CD4-positive, alpha-beta T cell treated with Interferon gamma for 1 hour (primary cell): ENCODE measurements at regions not wholly inside any gene's neighbourhood (a gene's known extent, or its start where the extent isn't known, plus 50 kb on each side); places are given as distances from the start of the nearest gene placed in this dataset.
"Not testable (repeated sequence)": the region's sequence is repeated elsewhere in the genome, so short reads cannot be mapped to it uniquely, and the experiment has no call there.

Experiments used
- DNase-seq: peaks from one replicate; pipeline ENCODE4 v3.0.0-alpha.2; 2020

DNA sequence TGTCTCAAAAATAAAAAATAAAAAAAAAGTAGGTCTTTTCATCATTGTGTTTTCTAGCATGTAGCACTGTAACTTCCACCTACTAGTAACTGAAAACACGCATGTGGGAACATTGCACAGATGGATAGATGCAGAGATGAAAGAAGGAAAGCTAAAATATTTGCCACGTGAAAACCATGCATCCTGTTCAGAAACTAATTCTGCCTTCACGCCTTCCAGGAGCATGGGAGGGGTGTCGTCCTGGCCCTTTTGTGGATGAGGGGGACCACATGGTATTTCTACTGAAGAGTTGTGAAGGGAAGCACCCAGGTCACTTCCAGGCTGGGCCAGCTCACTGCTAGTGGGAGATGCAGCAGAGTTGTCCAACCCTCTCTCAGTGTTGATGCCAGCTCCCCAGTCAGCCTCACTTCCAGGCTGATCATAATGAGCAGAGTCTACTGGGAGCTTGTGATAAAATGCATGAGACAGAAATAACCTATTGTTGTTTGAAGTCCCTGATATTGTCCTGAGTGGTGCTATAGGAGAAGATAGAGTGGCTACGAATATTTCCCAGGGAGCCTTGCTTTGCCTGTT is 287.1 kb upstream of the CELF2 start:
- no peak for DNase-seq

DNA sequence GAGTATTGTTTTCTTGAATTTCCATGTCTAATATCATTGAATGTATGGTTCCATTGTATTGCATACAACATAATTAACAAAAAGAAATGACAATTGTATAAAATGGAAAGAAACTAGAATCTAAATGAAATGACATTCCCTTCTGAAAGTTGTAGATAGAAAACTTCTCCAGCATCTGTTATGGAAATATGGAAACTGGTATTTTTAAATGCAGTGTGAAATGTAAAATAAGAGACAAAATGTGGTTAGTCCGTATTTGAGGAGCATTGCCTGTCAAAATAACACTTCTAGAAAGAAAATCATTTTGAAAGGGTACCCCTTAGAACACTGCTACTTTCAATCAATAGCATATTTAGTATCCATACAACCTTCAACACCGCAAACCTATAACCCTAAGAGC is 286.3 kb upstream of the CELF2 start:
- DNase-seq, result no peak

DNA sequence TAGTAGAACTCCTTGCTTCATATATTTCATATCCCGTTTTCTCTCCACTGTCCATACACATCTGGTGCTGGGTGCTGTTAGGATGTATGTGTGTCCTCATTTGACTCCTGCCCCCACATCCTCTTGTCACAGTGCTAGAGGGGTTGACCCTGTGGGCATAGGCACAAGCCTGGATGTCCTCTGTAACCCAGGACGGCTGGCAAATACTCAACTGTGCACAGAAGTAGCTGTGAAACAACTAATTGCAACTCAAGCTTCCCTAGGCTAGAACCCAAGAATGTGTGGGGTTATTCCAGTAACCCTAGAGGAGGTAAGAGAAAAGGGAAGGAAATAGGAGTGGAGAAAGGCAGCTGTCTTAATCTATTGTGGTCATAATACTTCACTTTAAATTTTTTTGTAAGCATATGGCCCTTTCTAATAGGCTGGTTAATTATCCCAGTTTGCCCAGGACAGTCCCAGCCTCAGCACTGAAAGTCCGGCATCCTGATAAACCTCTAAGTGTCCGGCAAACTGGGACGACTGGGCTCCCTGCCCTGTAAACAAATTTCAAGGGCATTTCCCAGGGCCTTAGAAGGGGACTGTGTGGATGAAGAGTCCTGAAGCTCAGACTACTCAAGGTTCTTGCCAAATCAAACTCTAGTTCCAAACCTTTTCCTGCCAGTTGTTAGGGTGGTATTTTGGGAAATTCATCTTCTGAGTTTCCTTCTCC is 283.2 kb upstream of the CELF2 start:
- no peak for DNase-seq

DNA sequence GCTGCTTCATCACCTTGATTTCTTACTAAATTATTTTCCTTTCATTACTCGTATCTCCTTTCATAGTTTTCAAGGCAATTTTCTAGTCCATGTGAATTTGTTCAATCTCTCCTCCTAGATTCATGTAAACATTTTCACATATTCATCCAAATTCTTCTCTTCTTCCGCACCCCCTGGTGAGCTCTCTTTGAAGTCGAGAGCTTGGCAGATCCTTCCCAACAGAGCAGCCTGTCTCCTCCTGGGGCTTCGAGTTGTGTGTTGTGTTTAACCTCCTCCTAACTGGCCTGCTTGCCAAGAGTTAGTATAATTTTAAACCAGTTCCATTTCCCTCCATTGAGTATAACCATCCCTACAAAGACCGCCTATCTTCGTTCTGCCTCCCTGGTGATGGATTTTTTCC is 272.4 kb upstream of the CELF2 start:
- DNase-seq, result no peak

DNA sequence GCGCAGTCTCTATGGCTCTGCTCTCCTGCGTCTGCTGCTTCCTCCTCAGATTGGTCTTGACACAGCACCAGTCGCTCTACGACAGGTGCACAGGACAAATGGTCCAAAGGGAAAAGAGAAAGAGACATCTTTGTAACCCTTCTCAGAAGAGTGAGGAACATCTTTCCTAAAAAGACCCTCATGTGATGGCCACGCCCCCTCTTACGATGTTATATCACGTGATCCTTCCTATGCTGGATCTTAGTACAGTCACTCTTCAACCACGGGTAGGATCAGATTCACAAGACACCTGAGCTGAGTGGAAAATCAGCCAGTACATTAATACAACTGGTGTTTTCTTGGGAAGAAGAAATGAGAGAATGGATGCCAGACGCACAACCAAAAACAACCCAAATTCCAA is 262.2 kb upstream of the CELF2 start:
- no peak for DNase-seq

DNA sequence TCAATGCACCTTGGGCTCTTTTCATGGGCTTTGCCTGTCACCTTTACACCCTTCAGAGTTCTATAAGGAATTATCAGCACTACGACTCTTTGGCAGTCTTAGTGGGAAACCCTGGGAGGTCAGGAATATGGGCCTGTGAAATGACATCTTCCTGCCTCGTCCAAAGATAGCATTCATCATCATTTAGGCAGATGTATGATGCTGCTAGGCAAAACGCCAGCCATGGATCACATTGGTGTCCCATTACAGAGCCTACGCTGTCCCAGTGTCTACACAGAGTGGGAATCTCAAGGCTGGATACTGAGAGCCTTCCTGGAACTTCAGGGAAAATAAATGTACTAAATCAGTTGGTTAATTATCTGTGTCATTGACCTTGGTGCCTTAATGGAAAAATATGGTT is 259.4 kb upstream of the CELF2 start:
- no peak for DNase-seq

DNA sequence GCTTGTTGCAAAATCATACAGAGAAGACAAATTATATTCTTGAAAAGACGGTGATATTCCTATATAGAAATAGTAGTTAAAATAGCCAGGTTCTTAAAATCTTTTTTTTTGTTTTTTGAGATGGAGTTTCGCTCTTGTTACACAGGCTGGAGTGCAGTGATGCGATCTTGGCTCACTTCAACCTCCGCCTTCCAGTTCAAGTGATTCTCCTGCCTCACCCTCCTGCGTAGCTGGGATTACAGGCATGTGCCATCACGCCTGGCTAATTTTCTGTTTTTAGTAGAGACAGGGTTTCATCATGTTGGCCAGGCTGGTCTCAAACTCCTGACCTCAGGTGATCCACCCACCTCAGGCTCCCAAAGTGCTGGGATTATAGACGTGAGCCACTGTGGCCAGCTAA is 257.9 kb upstream of the CELF2 start:
- DNase-seq, result not testable (repeated sequence)

DNA sequence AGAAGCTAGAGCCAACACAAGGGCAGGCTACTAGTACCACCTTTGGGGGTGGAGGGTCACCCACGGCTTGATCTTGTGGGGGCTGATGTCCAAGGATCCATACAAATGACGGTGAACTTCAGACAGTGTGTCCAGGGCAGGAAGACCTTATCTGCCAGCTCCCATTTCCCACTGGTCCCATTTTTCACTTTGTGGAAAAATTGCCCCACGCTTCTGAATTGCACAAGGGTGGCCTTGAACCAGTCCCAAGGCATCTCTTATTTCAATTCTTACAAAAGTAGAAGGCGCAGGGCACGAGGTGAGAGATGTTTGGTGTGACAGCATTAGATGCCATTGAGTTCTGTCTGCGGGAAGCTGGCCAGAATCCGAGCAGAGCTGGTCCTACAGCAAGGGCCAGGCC is 252.7 kb upstream of the CELF2 start:
- no peak for DNase-seq

DNA sequence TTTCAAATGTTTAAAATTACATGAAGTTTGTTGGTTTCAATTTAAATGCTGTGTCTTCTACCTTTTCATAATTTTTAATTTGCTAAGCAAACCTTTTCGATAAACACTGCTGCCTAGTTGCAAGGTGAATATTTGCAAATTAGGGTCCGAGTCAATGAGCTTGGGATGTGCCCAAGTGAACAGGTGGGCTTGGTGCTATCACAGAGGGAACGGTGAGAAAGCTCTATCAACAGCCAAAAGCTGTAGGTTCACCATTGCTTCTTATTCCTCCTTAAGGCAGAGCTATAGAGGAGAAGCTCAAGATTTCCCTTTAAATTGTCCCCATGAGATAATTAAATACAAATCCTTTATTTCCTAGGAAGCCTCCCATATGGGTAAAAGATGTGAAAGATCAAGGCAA is 245.3 kb upstream of the CELF2 start:
- no peak for DNase-seq

DNA sequence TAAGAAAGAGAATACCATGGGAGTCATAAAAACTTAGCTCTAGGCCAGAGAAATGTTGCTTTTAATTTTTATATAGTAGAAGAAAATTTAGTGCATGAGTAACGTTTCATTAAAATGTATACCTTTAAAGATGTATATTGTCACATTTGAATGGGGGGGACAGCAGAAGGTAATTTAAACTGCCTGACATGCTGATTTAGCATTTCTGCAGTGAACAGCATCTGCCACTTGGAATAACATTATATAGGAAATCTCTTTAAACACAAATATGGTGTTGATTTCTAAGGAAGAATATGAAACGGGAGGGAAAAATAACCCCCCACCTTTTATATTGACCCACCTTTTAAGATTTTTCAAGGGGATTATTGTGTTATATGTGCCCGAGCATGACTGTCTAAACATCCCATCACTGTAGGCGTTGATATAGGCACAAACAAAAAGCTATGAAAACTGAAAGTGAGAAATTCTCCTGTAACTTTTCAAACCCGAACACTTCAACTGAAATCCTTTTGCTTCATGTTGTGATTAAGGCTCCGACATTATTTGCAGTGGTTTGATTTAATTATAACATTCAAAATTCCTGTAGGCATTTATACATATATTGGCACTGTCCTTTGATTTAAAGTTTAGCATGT is 244.7 kb upstream of the CELF2 start:
- no peak for DNase-seq

DNA sequence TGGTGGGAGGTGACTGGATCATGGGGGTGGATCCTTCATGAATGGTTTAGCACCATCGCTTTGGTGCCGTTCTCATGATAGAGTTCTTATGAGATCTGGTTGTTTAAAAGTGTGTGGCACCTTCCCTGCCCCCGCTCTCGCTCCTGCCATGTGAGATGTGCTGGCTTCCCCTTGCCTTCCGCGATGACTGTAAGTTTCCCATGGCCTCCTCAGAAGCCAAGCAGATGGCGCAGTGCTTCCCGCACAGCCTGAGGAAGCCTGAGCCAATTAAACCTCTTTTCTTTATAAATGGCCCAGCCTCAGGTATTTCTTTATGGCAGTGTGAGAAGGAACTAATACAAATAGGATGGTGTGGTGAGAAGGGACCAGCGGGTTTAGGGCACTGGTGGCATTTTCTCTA is 243.3 kb upstream of the CELF2 start:
- DNase-seq, result no peak

DNA sequence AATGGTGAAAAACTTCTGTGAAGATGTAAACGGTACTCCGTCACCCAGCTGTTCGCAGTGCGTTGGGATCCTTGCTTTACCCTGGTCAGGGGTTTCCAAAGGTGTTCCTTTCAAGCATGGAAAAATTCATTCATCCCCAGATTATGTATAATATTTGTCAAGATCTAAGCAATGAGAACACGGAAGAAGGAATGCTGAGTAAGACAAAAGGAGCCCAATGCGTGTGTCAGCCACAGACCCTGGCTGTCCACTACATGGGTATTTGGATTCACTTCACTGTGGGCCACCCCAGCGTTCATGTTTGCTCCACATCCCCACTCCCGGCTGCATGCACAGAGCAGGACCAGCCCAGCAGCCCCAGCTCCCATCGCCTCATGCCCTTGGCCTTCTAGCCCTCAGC is 241.3 kb upstream of the CELF2 start:
- DNase-seq, result no peak

DNA sequence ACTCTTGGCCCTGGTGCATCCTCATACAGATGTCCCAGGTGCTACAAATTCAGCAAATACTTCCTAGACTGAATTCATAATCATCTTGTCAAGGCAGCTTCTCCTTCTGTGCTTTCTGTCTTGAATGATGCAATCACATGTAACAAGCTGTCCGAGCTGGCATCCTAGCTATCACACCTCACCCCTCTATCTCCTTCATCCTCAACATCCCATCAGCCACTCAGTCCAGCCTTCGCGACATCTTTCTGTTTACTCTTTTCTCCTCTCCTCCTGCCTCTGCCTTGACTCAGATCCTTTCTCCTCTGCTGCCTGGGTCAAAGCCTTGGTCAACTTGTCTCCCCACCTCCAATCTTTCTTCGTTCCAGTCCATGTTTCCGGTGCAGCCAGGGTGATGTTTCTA is 240.4 kb upstream of the CELF2 start:
- no peak for DNase-seq

DNA sequence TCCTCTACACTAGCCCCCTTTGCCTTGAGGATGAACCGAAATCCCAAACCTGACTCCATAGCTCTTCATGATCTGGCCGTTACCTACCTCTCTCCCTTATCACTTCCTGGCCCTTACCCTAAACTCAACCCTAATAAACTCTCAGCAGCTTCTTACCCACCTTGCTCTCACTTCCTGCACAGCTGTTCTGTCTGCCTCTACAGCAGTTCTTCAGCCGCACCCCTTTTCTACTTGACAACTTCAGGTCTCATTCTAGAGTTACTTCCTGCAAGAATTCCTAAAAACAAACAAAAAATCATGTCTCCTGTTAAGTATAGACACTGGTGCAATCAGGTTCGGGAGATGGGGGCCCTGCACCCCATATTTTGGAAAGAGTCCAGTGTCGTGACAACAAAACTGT is 239.9 kb upstream of the CELF2 start:
- no peak for DNase-seq

DNA sequence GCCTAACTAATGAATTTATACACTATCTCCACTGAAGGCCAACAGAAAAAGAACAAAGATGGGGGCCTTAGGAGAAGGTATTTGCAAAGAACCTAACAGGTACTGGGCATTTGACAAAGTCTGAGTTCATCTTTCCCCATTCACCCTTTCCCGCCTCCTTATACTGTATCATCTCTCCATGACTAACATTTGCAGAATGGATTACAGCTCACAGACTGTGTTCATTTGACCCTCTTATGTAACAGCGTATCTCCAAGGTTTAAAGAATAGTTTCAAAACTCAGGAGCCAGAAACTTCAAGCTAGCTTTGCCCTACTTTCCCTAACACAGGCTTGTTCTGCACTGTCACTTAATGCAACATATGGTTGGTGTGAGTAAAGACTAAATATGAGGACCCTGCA is 238.7 kb upstream of the CELF2 start:
- DNase-seq, result no peak

DNA sequence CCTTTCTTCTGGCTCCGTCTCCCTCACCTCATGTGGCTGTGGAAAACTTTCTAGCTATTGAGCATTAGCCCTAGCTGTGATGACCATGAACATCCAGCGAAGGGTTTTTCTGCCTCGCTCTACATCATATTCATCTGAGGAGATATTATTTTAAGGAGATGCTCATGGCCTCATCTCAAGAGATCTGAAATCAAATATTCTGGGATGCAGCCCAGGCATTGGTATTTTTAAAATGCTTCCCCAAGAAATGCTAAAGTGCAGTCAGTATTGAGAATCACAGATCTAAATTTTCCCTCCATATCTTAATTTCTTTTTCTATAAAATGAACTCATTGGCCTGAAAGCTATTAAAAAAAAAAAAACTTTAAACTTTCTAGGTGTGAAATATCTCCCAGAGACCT is 238.2 kb upstream of the CELF2 start:
- no peak for DNase-seq

DNA sequence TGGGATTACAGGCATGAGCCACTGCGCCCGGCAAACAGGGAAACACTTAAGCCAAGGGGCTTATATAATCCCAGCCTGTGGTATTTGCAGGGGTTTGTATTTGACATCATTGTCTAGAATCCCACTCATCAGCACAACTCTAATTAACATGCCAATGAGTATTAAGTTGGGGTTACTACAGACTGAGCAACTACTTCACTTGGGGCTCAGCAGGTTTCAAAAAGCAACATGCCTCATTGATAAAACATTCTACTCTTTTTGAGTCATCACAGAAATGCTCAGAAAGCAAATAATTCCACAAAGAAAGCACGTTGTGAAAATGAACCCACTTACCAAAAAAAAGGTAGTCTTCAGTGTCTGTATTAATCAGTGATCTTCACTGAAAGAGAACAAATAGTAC is 236.9 kb upstream of the CELF2 start:
- no peak for DNase-seq

DNA sequence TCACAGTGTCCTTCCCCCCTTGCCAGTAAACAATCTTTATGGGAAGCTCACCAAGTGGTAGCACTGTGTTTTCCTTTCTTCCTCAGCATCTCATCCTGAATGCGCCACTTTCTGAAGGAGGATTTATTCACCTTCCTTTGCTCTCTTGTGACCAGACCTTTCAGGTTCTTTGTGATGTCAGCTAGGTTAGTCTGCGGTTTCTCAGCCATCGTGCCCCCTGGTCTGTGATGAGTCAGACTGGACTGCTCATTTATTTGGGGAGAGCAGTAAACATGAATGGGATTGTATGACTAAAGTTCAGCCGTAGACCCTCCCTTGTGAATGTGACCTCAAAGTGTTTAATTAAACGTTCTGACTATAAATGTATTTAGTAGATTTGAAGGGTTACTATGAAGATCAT is 235.1 kb upstream of the CELF2 start:
- DNase-seq, result no peak

DNA sequence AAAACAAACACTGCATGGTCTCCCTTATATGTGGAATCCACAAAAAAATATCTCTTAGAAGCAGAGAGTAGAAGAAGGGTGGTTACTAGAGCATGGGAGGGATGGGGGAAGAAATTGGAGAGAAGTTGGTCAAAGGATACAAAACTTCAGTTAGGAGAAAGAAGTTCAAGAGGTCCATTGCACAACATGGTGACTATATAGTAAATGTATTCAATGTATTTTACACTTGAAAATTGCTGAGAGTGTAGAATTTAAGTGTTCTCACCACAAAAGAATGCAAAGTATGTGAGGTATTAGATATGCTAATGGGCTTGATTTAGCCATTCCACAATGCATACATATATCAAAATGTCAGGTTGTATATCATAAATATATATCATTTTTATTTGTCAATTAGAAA is 232.0 kb upstream of the CELF2 start:
- no peak for DNase-seq

DNA sequence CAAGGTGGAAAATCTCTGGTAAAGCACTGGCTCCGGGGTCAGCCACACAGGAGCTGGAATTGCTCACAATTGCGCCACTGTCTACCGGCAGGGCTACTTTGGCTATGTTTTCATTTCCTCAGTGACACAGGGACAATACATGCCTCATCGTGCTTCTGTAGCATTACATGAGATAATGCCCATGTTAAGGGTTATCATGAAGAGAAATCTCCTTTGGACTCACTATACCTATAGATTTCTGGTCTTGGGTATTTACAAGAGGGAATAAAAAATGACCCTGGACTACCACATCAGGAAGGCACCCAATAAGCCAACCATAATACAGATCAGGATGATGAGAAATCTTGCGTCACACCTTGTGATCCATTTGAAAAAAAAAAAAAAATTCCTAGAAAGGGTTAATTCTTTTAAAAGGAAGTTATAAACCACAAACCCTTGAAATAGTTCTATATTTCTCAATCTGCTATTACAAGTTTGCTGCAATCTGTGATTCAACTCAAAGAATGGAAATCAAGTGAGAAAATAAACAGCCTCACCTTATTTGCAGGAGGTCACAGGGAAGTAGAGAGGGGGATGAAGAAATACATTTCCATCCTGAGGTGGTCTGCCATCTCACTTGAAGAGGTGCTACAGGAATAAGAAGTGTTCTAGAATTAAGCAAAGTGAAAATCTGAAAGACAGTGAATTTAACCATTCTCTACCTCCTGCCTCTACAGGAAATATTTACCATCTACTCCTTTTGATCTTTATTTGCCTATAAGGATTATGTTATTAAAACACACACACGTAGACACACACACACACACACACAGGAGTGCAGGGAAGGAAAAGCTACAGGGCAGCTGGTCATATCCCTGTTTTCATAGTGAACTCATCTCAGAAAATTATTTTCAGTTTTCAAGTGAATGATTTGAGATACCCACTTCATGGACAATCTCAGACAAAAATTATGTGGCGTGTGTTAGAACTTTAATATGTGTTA is 231.3 kb upstream of the CELF2 start:
- DNase-seq, result no peak

DNA sequence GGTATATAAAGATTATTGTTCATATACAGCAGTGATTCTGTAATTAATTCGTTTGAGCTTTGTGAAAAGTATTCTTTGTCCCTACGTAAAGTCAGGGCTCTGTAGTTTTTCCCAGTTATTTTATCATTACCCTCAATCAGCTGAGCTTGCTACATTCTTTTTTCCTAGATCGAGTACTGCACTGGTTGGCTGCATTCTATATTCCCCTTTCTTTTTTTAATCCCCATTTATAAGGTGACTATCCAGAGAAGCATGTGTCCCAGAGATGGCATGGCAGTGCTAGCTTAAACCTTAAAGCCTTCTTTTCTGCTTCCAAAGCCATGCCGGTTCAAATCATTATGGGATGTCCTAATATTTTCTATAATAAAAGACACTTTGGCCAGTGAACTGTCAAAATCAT is 230.1 kb upstream of the CELF2 start:
- DNase-seq, result no peak

DNA sequence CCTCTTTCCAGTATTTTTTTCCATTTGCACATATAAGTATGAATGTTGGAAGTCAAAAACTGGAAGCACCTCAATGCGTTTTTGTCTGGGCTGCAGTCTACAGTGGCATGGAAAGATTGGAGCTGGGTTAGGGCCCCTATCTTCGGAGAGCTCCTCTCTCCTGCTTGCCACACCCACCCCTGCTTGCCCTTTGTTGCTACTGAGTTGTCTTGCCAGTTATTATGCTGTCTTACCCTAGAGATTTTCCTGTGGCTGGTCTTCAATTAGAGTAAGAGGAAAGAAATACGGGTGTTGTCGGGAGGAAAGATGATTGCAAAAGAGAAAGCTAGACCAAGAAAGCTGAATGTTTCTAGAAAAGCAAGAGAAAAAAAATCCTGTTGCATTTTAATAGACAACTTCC is 228.9 kb upstream of the CELF2 start:
- no peak for DNase-seq

DNA sequence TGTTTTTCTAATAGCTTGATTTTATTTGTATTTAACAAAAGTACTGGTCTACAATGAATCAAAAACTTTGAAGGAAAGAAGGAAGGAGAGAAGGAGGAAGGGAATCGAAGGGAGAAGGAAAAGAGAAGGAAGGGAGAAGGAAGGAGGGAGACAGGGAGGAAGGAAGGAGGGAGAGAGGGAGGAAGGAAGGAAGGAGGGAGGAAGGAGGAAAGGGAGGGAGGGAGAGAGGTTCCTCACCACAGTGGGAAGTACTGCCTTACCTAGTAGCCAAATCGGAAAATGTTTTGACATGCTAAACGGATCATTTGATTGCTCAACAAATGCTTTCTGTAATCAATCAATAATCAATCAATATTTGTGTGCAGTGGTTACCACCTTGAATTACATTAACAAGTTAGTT is 225.8 kb upstream of the CELF2 start:
- no peak for DNase-seq

DNA sequence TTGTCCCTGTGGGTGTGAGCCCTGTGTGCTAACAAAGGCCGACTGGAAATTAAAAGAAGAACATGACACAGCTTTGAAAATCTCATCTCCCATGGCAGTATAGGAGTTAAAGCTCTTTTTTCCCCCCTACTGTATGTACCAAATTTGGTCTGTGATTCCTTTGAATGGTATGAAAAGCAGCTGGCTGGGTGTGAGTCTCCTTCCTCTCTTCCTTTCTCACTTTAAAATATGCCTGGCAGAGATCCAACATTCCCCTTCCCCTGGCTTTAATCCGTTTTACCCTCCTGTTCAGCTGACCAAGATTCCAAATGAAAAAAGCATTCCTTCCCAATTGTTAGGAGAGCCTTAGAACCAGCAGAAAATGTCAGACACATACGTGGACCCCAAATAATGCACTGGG is 225.0 kb upstream of the CELF2 start:
- no peak for DNase-seq
